ENCODE measurements at regions not wholly inside any gene's neighbourhood (a gene's known extent, or its start where the extent isn't known, plus 50 kb on each side); places are given as distances from the start of the nearest gene placed in this dataset.
A peak's percentile ranks its signal among the peaks of the same experiment; 100 is the strongest.

- H3K4me3 ChIP-seq (ENCODE audit: low read depth, low read length) = no peak overlapping the region
- peak; percentile 50 for DNase-seq (ENCODE audit: low read depth)
- TF ChIP-seq CTCF (conservative IDR thresholded peaks at IDR 0.05; ENCODE audit: low read depth, low read length) = no peak
Measured at GRCh38 chr6:77403424-77403823, 59.9 kb downstream of the HTR1B start.

- no peak overlapping the region for H3K4me3 ChIP-seq (ENCODE audit: low read depth, low read length)
- TF ChIP-seq CTCF (conservative IDR thresholded peaks at IDR 0.05; ENCODE audit: low read depth, low read length) = no peak
- DNase-seq (ENCODE audit: low read depth) = no peak
Measured at GRCh38 chr6:77401231-77401630, 62.1 kb downstream of the HTR1B start.

GRCh38 chr6:77397561-77397960, 65.7 kb downstream of the HTR1B start:
- no peak for DNase-seq (ENCODE audit: low read depth)
- H3K4me3 ChIP-seq (ENCODE audit: low read depth, low read length) = no peak overlapping the region
- TF ChIP-seq CTCF (conservative IDR thresholded peaks at IDR 0.05; ENCODE audit: low read depth, low read length) = no peak

GRCh38 chr6:77389402-77389801, 73.9 kb downstream of the HTR1B start:
- TF ChIP-seq CTCF (conservative IDR thresholded peaks at IDR 0.05; ENCODE audit: low read depth, low read length) = no peak
- H3K4me3 ChIP-seq (ENCODE audit: low read depth, low read length) = no peak overlapping the region
- DNase-seq (ENCODE audit: low read depth) = no peak

GRCh38 chr6:77383026-77383425, 80.3 kb downstream of the HTR1B start:
- no peak for TF ChIP-seq CTCF (conservative IDR thresholded peaks at IDR 0.05; ENCODE audit: low read depth, low read length)
- no peak overlapping the region for H3K4me3 ChIP-seq (ENCODE audit: low read depth, low read length)
- no peak for DNase-seq (ENCODE audit: low read depth)

- DNase-seq (ENCODE audit: low read depth) = no peak
- H3K4me3 ChIP-seq (ENCODE audit: low read depth, low read length) = no peak overlapping the region
- TF ChIP-seq CTCF (conservative IDR thresholded peaks at IDR 0.05; ENCODE audit: low read depth, low read length) = no peak
Measured at GRCh38 chr6:77373955-77374354, 89.3 kb downstream of the HTR1B start.

- no peak for TF ChIP-seq CTCF (conservative IDR thresholded peaks at IDR 0.05; ENCODE audit: low read depth, low read length)
- no peak for DNase-seq (ENCODE audit: low read depth)
- H3K4me3 ChIP-seq (ENCODE audit: low read depth, low read length) = no peak overlapping the region
Measured at GRCh38 chr6:77371748-77372147, 91.5 kb downstream of the HTR1B start.
